ENCODE measurements at regions not wholly inside any gene's neighbourhood (a gene's known extent, or its start where the extent isn't known, plus 50 kb on each side); places are given as distances from the start of the nearest gene placed in this dataset.

GRCh38 chr6:104019075-104019753 lies 840.5 kb downstream of the HACE1 start:
- no peak for DNase-seq
- Histone ChIP-seq H3K36me3 (no peaks in the 10 kb centered on the region), H3K4me3 (no peak overlapping the region), H3K27ac (replicated peaks) (no peak overlapping the region), H3K27me3 (ENCODE audit: low read depth) (no peaks in the 10 kb centered on the region), H3K4me1 (no peaks in the 10 kb centered on the region), H3K9me3 (replicated peaks) (no peaks in the 10 kb centered on the region)
- intact Hi-C loops (cut with micrococcal nuclease) = no loop called here
- TF ChIP-seq CTCF (IDR thresholded peaks at IDR 0.05; ENCODE audit: borderline replicate concordance) = no peak

DNA sequence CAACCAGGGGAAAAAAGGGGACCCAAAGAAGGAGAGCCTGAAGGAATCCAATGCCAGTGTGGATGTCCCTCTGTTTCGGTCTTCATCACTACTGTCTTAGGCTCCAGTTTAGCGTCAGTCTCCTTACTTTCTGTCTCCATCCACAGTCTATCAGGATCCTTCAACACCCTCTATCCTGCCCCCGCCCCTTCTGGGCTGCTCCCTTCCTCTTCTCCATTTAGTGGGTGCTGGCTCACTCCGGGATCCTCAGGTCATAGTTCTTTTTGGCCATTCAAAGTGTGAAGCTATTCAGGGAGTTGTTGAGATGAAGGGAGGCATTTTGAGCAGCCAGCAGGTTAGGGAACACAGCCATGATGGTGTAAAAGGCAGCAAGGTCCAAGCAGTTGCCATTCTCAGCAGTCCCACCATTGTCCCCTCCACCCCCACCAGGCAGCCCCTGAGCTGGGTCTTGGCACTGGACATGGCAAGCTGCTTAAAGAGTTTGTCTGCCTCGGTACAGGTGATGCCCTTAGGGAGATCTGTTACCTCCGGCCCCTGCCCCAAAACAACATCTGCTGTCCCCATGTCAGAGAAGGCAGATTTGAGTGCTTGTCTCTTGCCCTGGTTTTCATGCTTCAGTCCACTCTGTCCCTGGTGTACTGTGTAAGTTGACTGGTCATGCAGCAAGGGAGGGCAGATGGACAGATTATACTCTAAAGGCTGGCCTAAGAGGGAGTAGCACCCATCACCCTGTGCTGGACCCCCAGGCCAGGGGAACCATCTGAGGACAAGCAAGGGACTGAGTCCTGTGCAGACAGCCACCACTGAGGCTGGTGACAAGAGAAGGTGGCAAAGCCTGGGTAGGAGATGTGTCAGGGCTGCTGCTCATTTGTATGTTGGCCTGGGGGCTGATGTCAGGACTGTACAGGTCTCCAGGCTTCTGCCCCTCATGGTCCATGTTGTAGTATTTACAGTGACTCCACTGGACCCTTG lies 842.0 kb downstream of the HACE1 start:
- Histone ChIP-seq H3K4me1 (no peaks in the 10 kb centered on the region), H3K4me3 (no peak overlapping the region), H3K27ac (replicated peaks) (no peak overlapping the region), H3K27me3 (ENCODE audit: low read depth) (no peaks in the 10 kb centered on the region), H3K9me3 (replicated peaks) (no peaks in the 10 kb centered on the region), H3K36me3 (no peaks in the 10 kb centered on the region)
- TF ChIP-seq CTCF (IDR thresholded peaks at IDR 0.05; ENCODE audit: borderline replicate concordance) = no peak
- intact Hi-C loops (cut with micrococcal nuclease) = no loop called here
- no peak for DNase-seq

GRCh38 chr6:104014163-104014959 lies 845.4 kb downstream of the HACE1 start:
- no peaks in the 10 kb centered on the region for H3K36me3 ChIP-seq
- no peaks in the 10 kb centered on the region for H3K4me1 ChIP-seq
- no peaks in the 10 kb centered on the region for H3K9me3 ChIP-seq (replicated peaks)
- TF ChIP-seq CTCF (IDR thresholded peaks at IDR 0.05; ENCODE audit: borderline replicate concordance) = no peak
- H3K27me3 ChIP-seq (ENCODE audit: low read depth) = no peaks in the 10 kb centered on the region
- no peak for DNase-seq
- no peak overlapping the region for H3K27ac ChIP-seq (replicated peaks)
- no peak overlapping the region for H3K4me3 ChIP-seq
- intact Hi-C loops (cut with micrococcal nuclease) = no loop called here

- no peak for DNase-seq
- intact Hi-C loops (cut with micrococcal nuclease) = no loop called here
- no peak overlapping the region for H3K27ac ChIP-seq (replicated peaks)
- H3K9me3 ChIP-seq (replicated peaks) = no peaks in the 10 kb centered on the region
- H3K4me1 ChIP-seq = no peaks in the 10 kb centered on the region
- no peak overlapping the region for H3K4me3 ChIP-seq
- TF ChIP-seq CTCF (IDR thresholded peaks at IDR 0.05; ENCODE audit: borderline replicate concordance) = no peak
- H3K36me3 ChIP-seq = no peaks in the 10 kb centered on the region
- no peaks in the 10 kb centered on the region for H3K27me3 ChIP-seq (ENCODE audit: low read depth)
Measured at GRCh38 chr6:104013312-104013971, 846.3 kb downstream of the HACE1 start.

DNA sequence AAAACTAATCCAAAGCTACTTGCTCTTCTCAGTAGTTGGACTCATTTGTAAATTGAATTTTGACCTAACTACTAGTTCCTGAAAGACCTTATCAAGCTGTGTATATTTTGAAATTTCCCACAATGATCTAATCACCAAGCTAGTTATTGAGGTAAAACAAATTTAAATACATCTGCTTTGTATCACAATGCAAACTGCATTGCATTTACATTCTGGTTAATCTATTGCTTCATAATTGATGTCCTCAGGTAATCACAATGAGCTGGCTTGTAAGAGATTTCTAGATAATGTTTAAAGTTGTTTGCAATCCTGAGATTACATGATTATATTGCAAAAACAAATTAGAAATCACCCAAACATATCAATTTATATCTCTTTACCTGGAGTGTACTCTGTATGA lies 848.8 kb downstream of the HACE1 start:
- intact Hi-C loops (cut with micrococcal nuclease) = no loop called here
- Histone ChIP-seq H3K36me3 (no peaks in the 10 kb centered on the region), H3K9me3 (replicated peaks) (no peaks in the 10 kb centered on the region), H3K4me3 (no peak overlapping the region), H3K27ac (replicated peaks) (no peak overlapping the region), H3K27me3 (ENCODE audit: low read depth) (no peaks in the 10 kb centered on the region), H3K4me1 (no peaks in the 10 kb centered on the region)
- no peak for DNase-seq
- TF ChIP-seq CTCF (IDR thresholded peaks at IDR 0.05; ENCODE audit: borderline replicate concordance) = no peak

Data from left ventricle myocardium inferior (tissue), 1 donor.